ENCODE measurements at regions not wholly inside any gene's neighbourhood (a gene's known extent, or its start where the extent isn't known, plus 50 kb on each side); places are given as distances from the start of the nearest gene placed in this dataset.
A peak's percentile ranks its signal among the peaks of the same experiment; 100 is the strongest.

GRCh38 chr10:131697476-131698128 is 203.2 kb upstream of the PPP2R2D start:
- Histone ChIP-seq H3K4me1 (no peaks in the 10 kb centered on the region), H3K27me3 (no peaks in the 10 kb centered on the region), H3K36me3 (no peaks in the 10 kb centered on the region), H3K4me3 (no peak overlapping the region), H3K9me3 (no peaks in the 10 kb centered on the region), H3K27ac (no peak overlapping the region)
- intact Hi-C loops (cut with DNase I; ENCODE audit: low total_unique reads) = no loop called here
- TF ChIP-seq, protein P1, sequence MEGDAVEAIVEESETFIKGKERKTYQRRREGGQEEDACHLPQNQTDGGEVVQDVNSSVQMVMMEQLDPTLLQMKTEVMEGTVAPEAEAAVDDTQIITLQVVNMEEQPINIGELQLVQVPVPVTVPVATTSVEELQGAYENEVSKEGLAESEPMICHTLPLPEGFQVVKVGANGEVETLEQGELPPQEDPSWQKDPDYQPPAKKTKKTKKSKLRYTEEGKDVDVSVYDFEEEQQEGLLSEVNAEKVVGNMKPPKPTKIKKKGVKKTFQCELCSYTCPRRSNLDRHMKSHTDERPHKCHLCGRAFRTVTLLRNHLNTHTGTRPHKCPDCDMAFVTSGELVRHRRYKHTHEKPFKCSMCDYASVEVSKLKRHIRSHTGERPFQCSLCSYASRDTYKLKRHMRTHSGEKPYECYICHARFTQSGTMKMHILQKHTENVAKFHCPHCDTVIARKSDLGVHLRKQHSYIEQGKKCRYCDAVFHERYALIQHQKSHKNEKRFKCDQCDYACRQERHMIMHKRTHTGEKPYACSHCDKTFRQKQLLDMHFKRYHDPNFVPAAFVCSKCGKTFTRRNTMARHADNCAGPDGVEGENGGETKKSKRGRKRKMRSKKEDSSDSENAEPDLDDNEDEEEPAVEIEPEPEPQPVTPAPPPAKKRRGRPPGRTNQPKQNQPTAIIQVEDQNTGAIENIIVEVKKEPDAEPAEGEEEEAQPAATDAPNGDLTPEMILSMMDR (IDR thresholded peaks at IDR 0.05) = no peak
- TF ChIP-seq POLR2A (IDR thresholded peaks at IDR 0.05) = no peak
- no peak for DNase-seq

DNA sequence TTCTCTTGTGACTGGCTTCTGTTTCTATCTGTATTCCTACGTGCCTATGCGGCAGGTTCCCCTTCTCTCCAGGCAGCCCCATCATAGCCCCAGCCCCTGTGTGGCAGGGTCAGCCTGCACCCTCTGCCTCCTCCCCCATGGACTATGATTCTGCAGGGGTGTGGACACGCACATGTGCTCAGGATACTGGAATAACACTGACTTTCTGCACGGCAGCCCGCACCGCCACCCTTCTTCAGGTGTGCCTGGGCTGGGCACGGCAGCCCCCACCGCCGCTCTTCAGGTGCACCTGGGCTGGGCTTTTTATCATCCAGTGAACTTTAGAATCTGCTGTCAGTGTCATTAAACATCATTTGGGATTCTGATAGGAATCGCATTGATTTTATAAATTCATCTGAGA is 202.6 kb upstream of the PPP2R2D start:
- intact Hi-C loops (cut with DNase I; ENCODE audit: low total_unique reads) = no loop called here

GRCh38 chr10:131698986-131699385 is 201.8 kb upstream of the PPP2R2D start:
- TF ChIP-seq, protein P1 (IDR thresholded peaks at IDR 0.05) = no peak
- no peak for TF ChIP-seq POLR2A (IDR thresholded peaks at IDR 0.05)
- Histone ChIP-seq H3K4me1 (no peaks in the 10 kb centered on the region), H3K36me3 (no peaks in the 10 kb centered on the region), H3K9me3 (no peaks in the 10 kb centered on the region), H3K27me3 (no peaks in the 10 kb centered on the region), H3K27ac (no peak overlapping the region), H3K4me3 (no peak overlapping the region)
- intact Hi-C loops (cut with DNase I; ENCODE audit: low total_unique reads) = no loop called here
- DNase-seq = peak in 1 of 2 donors; percentile 1

More for the DNA sequence above, 202.6 kb upstream of the PPP2R2D start:
- no peak overlapping the region for H3K27ac ChIP-seq
- H3K27me3 ChIP-seq = no peaks in the 10 kb centered on the region
- TF ChIP-seq POLR2A (IDR thresholded peaks at IDR 0.05) = no peak
- TF ChIP-seq, protein P1 (IDR thresholded peaks at IDR 0.05) = no peak
- H3K4me1 ChIP-seq = no peaks in the 10 kb centered on the region
- no peak overlapping the region for H3K4me3 ChIP-seq
- no peak for DNase-seq
- H3K9me3 ChIP-seq = no peaks in the 10 kb centered on the region
- H3K36me3 ChIP-seq = no peaks in the 10 kb centered on the region

DNA sequence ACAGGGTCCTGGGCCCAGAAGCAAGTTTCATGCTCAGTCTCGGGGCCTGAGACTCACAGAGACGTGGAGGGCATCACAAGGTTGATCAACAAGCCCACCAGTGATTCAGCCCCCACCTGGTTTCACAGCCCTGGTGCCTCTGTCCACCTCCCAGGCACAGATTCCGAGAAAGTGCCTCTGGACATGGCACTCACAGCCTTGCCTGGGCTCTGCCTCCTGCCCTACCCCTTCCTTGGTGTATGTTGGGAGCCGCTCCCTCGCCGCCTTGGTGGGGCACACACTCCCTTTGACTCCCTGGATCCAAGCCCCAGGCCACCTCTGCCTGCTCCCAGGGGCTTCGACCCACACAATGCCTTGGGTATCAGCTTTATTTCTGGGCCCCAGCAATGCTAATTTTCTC is 200.8 kb upstream of the PPP2R2D start:
- Histone ChIP-seq H3K36me3 (no peaks in the 10 kb centered on the region), H3K27ac (no peak overlapping the region), H3K4me1 (no peaks in the 10 kb centered on the region), H3K4me3 (no peak overlapping the region), H3K9me3 (no peaks in the 10 kb centered on the region), H3K27me3 (no peaks in the 10 kb centered on the region)
- TF ChIP-seq, protein P1 (IDR thresholded peaks at IDR 0.05) = no peak
- TF ChIP-seq POLR2A (IDR thresholded peaks at IDR 0.05) = no peak
- intact Hi-C loops (cut with DNase I; ENCODE audit: low total_unique reads) = no loop called here
- DNase-seq = peak in 1 of 2 donors; percentile 4

DNA sequence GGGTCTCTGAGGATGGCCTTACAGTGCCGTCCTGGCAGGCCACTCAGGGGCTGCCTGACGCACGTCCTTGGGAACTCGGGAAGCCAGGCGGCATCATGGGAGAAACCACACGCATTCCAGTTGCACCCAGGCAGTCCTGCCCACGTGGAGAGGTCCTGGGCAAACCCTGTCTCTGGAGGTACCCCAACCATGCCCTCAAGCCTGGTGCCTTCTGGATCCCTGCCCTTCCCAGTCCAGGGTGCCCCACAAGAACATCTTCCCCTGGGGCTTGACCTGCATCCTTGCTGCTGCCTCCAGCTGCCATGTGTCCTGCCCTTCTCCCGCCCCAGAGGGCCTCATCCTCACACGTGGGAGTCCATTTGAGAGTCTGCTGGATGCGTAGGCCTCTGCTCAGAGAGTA is 200.3 kb upstream of the PPP2R2D start:
- intact Hi-C loops (cut with DNase I; ENCODE audit: low total_unique reads) = no loop called here
- H3K4me1 ChIP-seq = no peaks in the 10 kb centered on the region
- H3K36me3 ChIP-seq = no peaks in the 10 kb centered on the region
- peak in 1 of 2 donors; percentile 5 for DNase-seq
- no peaks in the 10 kb centered on the region for H3K27me3 ChIP-seq
- no peak overlapping the region for H3K27ac ChIP-seq
- no peaks in the 10 kb centered on the region for H3K9me3 ChIP-seq
- no peak for TF ChIP-seq POLR2A (IDR thresholded peaks at IDR 0.05)
- TF ChIP-seq, protein P1 (IDR thresholded peaks at IDR 0.05) = no peak
- no peak overlapping the region for H3K4me3 ChIP-seq

All from uterus (tissue), 3 donors.